Germinal center (tissue), 1 donor: ENCODE measurements at regions not wholly inside any gene's neighbourhood (a gene's known extent, or its start where the extent isn't known, plus 50 kb on each side); places are given as distances from the start of the nearest gene placed in this dataset.

ENCODE experiments used
- DNase-seq: peaks from one replicate; pipeline ENCODE4 v3.0.0; 2012; ENCODE audit warnings: mixed read lengths, low spot score

DNA sequence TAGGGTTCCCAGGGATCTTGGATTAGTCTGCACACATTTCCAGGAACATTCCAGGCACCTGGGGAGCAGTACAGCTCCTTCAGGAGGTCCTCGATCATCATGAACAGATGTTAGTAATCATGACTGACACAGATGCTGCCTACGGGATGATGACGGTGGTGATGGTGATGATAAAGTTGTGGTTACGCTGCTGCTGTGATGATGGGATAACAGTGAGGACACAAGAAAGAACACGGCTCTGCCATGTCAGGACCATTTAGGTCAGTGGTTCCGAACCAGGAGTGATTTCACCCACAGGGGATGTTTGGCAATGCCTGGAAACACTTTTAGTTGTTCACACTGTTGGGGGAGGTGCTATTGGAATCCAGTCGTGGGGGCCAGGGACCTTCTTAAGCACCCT, 1193.0 kb downstream of the UQCRFS1 start:
- no peak for DNase-seq

DNA sequence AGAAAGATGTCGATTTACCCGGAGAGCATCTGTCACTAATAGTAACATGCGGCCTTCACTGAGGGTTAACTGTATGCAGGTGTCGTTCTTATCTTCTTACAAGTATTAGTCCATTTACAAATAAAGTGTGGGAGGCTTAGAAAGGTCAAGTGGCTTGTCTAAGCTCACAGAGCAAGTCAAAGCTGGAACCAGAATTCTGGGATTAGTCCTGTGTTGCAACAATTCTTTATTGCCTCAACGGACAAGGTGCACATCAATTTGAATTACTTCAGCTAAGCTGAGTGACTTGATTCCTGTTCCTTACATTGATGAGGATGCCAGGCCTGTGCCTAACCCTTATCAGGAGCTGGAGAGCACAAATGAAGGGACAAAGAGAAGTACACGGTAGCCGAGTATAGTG, 1193.6 kb downstream of the UQCRFS1 start:
- no peak for DNase-seq

DNA sequence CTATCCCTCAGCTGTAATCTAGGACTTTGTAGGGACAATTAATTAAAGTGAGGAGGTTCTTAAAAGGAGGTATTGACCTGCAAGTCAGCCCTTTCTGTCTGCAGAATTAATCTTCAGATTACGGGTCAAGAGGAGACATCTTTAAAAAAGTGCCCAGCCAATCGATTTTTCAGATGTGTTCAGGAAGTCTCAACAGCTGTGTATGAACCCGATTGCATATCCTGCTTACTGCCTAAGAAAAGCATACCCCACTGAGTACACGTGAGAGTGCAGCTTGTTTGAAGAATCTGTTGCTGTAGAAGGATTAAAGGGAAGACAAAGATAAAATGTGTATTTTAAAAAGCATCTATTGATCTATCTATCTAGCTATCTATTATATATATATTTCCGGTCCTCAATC, 1194.5 kb downstream of the UQCRFS1 start:
- no peak for DNase-seq

DNA sequence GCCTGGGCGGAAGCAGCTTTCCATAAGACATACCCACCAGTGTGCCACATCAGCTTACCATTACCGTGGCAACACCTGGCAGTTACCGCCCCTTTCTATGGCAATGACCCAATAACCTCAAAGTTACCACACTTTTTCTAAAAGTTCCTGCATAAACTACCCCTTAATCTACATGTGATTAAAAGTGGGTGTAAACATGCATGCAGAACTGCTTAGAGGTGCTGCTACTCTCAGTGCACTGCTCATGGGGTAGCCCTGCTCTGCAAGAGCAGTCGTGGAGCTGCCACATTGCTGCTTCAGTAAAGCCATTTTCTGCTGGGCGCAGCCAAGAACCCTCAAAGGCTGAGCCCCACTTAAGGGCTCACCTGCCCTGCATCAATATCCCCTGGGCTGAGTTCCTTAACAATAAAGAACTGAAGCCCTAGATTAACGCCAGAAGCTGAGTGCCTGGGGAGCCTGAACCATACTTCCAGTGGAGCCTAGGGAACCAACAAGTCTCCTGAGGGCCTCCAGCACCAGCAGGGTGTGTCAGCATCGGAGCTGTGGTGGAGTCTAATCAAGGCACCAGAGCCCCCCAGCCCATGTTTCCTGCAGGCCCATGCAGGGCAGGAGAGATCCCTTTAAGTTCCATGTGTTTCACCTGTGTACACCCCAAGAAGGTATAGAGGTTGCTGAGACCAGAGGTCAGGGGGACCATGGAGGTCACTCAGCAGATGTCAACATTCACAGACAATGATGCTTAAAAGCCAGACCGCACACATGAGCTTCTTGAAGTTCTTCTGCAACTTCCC, 1198.1 kb downstream of the UQCRFS1 start:
- no peak for DNase-seq

DNA sequence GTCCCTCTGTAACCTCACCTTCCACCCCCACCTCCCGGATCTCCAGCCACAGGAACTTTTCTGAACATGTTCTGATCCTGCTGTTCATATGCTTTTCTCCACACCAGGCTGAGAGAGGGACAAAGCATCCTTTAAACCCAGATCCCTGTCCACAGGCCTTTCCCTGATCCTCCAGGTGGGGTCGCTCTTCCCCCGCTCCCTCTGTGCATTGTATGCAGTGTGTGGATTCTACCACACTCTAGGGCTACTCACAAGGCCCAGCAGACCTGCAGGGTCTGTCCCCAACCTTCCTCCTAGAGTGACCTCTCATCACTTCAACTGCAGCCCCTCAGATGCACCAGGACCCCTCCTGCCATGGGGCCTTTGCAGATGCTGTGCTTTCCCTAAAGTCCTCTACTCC, 1200.6 kb downstream of the UQCRFS1 start:
- no peak for DNase-seq

DNA sequence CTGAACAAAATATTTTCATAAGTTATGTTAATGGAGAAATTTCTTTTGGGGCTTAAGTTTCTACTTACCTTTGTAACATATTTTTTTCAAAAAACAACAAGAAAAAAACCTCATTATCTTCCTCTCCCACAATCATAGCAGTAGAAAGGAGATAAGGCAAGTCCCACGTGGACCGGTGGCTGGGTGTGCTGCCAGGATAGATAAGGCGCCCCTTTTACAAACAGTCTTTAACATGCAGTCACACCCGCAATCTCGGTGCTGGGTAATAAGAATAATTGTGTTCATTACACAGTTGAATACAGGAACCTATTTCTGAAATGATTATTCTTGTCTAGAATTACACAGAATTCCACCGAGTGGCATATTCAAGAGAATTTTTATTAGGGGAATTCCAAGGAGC, 1202.3 kb downstream of the UQCRFS1 start:
- no peak for DNase-seq

DNA sequence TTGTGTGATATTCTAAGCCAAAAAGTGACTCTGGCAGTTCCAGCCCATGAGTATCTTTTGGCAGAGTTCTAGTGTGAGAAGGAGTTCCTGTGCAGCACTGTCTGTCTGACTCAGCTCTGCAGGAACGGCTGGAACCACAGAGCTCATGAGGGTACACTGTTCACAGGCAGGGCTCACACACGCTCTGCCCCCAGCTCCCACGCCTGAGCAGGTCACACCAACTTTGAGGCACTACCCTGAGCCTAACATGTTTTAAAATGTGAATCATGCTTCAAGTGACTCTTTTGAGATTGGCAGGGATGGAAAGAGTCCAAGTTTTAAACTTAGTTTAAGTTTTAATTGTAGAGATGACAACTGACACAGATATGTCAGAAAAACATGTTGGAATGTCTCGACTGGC, 1203.3 kb downstream of the UQCRFS1 start:
- DNase-seq = no peak

DNA sequence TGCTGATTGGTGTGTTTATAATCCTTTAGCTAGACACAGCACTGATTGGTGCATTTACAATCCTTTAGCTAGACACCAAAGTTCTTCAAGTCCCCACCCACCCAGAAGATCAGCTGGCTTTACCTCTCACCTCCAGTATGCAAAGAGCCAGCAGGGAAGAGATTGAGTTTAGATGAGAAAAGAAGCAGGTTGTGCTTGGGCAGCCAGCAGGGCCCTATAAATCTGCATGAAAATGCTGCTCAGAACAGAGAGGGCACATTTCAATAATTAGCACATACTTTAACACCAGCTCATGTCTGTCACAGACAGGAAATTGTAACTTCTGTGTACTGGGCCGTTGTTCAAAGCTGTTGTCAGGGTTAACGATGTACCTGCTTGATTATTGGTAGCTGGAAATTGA, 1204.3 kb downstream of the UQCRFS1 start:
- no peak for DNase-seq

DNA sequence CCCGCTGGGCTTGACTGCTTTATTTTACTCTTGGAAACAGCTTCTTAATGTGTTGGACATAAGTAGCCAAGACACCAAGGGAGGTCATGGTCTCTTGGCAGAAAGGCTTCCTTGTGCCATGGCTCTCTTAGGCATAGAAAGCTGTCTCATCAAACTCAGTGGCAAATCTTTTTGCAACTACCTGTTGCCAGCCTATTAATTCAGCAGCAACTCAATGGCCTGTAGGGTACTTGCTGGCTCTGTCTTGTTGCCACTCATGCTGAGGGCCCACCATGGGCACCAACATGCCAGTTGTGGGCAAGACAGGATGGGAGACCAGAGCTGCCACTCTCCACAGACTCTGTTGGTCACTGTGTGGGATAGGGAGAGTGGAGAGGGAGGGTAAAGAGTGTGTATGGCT, 1209.4 kb downstream of the UQCRFS1 start:
- DNase-seq = no peak

DNA sequence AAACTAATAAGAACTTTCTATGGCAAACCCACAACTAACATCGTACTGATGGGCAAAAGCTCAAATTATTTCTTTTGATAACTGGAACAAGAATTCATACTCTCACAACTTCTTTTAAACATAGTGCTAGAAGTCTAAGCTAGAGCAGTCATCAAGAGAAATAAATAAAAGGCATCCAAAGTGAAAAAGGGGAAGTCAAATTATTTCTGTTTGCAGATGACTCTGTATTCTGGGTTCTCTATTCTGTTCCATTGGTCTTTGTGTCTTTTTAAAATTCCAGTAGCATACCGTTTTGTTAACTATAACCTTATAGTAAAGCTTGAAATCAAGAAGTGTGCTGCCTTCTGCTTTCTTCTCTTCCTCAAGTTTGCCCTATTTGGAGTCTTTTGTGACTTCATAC, 1215.9 kb downstream of the UQCRFS1 start:
- DNase-seq = no peak

DNA sequence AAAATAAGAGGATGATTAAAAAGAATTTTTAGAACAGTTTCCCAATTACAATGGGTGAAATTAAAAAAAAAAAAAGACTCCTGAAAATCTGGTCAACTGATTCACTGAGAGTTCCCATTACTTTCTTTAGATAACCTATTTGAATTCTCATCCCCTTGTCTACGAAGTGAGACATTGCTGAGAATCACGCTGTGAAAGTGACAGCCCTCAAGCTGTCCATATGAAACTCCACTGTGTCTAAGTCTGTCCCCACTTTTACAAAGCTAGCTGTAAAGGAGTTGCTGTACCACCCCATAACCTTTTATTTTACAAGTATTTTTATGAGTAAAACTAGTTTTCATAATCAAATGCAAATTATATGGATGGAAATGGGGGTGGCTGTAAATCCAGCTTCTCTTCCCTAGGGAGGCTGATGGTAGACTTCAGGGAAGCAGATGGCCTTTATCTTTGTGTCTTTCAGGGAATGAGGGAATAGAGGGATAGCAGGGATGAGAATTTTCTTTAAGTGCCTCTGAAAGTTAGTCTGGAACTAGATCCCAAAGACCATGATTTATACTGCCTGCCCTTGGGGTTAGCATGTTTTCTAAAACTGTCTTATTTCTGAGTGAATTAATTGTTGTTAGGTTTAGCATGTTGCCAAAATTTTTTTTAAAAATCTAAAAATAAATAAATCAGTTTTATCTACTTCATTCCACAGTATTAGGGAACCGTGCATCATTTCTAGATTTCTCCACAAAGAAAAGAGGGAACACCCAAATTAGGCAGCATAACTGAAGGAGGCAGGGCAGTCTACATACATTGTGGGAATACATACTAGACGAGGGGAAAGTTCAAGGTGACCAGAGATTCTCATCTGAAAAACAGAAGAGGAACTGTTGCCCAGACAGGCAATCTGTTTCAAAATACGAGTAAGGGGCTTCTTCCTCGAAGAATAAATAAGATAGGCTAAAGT, 1219.1 kb downstream of the UQCRFS1 start:
- DNase-seq = no peak

DNA sequence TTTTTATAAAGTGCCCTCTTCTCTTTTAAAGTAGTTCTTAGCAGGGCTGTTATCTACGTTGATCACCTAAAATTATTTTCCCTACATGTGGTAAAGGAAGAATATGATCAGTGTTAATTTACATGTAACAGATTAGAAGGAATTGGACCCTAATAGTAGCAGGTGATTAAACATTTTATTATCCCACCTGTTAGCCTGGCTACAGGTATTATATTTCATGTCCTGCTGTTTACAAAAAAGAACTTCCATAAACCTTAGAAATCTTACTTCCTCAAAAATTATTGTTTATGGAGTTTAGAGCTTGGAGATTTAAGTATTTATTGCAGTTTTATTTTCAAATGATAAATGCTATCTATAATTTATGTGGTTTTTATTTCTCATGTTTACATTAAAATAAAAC, 1226.7 kb downstream of the UQCRFS1 start:
- no peak for DNase-seq

DNA sequence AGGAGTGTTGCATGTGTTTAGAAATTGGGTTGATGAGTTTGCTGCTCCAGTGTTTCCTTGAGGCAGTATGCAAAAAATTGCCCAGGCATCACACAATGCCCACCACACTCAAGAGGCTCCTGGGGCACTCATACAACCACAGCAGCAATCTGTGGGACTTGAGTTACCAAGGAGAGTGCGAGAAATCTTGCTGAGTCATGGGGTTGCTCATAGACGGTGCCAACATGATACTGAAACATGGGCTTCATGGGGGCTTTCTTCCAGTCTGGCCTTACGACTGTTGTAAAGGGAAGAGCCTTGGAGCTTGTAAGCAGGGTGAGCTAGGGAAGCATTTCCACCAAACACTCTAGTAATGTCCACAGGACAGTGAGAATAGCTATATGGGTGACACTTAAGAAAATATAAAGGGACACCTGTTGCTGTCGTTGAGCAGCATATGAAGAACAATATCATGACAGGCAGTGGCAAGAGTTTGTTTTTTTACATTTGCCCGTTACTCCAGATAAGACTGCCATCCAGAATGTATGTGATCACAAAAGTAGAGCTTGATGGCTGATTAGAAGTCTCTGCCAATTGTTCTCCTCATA, 1237.4 kb downstream of the UQCRFS1 start:
- DNase-seq = no peak

DNA sequence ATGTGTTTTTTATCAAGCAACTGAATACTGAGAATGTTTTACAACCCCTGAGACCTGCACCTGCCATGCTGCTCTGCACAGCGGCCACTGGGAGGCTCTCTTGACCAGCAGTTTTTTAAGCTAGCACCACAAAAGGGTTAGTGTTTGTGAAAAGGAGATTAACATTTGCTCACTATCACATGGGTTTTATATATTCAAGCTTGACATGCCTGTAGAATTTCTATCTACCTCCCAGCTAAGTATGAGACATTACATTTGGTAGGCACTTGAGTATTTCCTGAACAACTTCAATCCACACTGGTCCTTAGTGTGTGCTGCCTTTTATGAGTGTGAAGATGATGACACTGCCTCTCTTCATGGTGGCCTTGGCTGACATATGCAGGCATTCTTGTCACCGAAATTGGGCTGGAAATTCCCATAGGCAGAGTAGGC, 1238.9 kb downstream of the UQCRFS1 start:
- no peak for DNase-seq

DNA sequence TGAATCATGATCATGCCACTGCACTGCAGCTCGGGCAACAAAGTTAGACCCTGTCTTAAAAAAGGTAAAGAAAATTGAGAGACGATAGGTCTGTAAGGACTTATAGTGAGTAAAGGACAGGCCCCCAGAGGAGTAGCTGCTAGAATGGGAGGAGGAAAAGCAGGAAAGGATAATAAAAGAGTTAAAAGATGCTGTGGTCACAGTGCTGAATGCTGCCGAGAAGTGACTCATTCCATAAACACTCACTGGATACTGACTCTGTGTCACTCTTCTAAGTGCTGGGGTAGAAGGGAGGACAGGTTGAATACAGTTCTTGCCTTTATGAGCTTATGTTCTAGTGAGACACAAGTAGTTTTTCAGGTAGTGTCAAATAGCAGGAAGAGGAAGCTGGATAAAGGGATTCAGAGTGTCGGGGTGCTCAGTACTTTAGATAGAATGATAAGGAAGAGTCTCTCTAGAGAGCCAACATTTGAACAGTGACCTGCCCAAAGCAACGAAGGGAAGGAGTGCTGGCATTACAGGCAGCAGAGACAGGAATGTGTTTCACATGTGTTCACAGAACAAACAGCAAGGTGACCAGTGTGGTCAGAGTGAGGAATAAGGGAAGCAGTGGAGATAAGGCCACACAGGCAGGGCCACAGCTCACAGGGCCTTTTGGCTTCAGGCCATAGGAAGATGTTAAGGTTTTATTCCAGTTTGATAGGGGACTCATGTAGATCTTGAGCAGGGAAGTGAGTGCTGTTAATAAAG, 1240.5 kb downstream of the UQCRFS1 start:
- DNase-seq = no peak

DNA sequence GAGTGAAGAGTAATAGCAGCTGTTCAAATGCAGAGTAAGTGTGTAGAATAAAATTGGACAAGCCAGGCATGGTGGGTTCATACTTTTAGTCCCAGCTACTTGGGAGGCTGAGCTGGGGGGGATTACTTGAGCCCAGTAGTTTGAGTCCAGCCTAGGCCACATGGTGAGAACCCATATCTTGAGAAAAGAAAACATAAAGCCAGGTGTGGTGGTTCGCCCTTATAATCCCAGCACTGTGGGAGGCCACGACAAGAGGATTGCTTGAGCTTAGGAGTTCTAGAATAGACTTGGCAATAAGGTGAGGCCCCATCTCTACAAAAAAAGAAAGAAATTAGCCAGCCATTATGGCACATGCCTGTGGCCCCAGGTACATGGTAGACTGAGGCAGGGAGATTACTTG, 1241.1 kb downstream of the UQCRFS1 start:
- no peak for DNase-seq

DNA sequence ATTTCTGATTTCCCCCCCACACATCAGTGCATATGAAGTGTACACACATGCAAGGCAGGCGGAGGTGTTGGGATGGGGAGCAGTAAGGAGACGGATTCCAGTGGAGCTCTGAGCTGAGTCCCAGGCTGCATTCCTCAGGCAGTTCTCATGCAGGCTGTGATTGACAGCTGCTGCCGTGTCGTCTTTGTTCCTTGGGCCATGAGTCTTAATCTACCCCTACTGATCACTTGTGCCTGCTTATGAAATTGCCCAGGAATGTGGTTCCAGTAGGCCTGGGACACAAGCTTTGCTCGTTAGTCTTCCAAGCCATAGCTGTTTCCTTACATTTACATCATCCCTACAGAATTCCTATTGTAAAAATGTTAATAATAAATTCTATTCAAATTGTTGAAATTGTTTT, 1241.9 kb downstream of the UQCRFS1 start:
- DNase-seq = no peak

DNA sequence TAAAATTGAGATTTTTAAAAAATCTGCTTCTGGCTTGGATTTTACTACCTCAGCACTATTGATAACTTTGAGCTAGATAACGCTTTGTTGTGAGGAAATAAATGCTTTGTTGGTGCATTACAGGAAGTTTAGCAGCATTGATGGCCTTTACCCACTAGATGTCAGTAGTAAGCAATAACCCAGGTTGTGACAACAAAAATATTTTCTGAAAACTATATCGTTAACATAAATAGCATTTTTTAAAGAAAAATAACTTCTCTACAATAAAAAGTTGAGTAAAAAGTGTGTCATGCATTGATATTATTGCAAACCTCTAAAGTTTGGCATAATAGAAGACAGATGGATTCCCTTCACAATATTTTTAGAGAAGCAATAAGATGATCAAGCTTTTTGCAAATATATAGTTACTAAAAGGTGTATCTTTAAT, 1246.5 kb downstream of the UQCRFS1 start:
- no peak for DNase-seq

DNA sequence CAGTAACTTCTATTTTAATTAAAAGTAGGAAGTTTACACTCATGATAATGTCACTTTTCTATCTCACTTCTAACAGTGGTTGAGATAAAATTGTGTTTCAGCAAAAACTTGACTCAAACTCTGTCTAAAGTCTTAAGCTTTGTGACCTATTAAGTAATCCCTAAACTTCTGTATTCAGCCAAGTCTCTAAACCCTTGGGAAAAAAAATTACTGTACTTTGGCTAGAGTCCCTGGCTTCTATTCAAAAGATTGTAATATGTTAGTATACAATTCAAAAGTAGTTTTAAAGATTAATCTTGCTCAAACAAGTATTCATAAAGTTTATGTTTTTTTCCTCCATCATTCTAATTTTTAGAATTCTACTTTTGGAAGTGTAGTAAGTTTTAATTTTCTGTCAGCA, 1248.8 kb downstream of the UQCRFS1 start:
- no peak for DNase-seq

DNA sequence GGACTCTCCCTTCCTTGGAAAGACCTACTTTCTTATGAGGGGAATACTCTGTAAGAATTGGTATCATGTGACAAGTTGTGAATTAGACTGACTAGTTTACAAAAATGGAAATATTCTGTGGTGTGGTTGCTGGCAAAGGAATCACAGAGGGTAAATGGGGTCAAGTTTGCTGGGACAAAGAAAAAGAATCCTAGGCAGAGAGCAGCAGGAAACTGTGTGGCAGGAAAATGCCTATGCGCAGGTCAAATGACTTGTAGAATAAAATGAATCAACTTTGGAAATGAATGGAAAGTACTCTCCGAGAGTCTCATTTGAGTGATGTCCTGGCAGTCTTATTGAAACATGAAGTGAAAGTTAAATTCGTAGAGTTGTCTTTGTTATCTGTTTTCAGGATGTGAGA, 1250.7 kb downstream of the UQCRFS1 start:
- no peak for DNase-seq

DNA sequence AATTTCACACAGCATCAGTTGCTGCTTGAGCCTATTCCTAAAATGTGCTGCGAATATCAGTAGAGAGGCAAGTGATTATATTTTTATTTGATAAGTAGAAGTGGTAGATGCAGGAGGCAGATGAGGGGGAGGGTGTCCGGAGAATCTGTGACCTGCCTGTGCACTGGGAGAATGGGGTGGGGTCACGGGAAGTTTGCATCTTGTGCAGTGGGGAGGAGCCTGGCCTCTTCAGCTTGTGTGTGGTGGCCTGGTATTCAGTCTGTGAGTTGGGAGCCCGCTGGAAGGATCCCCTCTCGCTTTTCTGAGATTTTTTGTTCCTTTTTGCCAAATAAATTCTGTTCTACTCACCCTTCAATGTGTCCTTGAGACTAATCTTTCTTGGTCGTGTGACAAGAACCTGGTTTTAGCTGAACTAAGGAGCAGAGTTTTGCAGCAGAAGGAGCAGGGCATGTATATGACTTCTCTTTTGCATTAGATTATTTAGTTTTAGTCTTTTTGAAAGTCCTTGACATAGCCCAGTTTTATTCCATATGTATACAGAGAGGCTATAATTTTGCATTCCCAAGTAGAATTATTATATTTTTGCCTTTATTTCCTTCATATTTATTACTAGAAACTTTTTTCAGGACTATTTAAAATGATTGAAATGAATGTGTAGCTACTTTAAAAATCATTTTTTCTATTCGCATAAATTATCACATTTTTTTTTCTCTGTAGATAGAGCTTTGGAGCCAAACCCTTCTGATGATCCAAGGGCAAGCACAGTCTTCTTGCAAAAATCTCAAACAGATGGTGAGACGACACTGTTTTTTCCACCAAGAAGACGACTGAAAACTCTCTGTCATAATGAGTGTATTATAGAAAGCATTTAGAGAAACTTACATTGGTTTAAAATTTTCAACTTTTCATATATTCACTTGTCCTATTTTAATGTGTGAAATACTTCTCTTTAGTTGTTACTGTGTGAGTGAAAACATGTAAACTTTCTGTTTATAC, 1257.2 kb downstream of the UQCRFS1 start:
- no peak for DNase-seq
